Posterior cingulate gyrus (tissue), 11 donors: ENCODE measurements at regions not wholly inside any gene's neighbourhood (a gene's known extent, or its start where the extent isn't known, plus 50 kb on each side); places are given as distances from the start of the nearest gene placed in this dataset.

Source experiments
- DNase-seq, 10 donors: peaks; one replicate each; pipeline versions ENCODE4 v3.0.0 to v3.0.0-alpha.2; 2020 to 2021; ENCODE audit warnings: mixed read lengths in 3 of 10
- intact Hi-C: fragments of 100-400 bp; cut with DNase I; formaldehyde crosslinking; loops from one replicate; pipeline ENCODE4 v1.15.1; 2023

DNA sequence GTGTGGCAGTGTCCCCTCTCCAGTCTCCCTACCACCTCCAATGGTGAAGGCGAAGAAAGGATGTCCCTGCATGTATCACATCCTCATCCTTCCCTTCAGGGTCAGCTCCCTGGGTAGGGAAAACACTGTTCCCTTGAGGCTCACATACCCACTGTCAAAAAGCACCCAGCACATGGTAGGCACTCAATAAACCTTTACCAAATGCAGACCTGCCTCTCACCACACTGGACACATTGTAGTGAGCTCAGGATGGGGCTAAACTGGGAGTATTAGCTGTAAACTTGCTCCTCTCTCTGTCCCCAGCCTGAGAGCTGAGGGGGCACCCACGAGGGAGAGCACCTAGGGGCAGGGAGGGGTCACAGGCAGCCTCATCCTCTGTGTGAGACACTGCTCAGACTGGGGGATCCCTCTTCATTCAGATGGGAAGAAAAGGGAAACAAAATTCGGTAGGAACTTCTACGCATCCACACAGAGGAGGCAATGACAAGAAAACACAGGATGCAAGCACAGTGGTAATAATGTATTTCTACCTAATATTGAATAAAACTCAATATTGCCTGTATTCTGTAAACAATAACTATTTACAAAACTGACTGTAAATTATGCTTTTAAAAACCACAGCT lies 101.6 kb upstream of the TOP3B start:
- intact Hi-C loops: no loop called here
- DNase-seq: no peak

DNA sequence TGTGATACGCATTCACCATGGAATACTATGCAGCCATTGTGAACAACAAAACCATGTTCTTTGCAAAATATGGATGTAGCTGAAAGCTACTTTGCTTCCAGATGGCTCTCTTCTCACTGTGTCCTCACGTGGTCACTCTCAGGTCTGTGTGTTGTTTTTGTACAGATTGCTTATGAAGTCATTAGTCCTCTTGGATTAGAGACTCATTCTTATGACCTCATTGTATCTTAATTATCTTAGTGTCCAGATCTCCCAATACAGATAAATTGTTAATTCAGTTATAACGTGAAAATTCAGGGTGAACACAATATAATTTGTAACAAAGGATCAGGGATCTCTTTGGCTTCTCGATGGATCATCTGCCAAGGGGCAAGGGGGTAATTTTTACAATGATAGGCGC lies 100.4 kb upstream of the TOP3B start:
- intact Hi-C loops: no loop called here
- DNase-seq: no peak

DNA sequence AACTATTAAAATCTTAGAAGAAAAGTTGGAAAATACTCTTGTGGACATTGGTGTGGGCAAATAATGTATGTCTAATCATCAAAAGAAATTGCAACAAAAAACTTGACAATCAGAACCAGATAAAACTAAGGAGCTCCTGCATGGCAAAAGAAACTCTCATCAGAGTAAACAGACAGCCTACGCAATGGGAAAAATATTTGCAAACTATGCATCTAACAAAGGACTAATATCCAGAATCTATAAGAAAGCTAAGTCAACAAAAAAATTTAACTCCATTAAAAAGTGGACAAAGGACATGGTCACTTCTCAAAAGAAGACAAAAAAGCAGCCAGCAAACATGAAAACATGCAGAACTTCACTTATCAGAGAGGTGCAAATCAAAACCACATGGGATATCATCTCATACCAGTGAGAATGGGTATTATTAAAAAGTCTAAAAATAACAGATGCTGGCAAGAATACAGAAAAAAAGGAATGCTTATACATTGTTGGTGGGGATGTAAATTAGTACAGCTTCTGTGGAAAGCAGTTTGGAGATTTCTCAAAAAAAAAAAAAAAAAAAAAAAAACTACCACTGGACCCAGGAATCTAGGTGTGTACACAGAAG lies 99.7 kb upstream of the TOP3B start:
- DNase-seq: no peak
- intact Hi-C loops: no loop called here

DNA sequence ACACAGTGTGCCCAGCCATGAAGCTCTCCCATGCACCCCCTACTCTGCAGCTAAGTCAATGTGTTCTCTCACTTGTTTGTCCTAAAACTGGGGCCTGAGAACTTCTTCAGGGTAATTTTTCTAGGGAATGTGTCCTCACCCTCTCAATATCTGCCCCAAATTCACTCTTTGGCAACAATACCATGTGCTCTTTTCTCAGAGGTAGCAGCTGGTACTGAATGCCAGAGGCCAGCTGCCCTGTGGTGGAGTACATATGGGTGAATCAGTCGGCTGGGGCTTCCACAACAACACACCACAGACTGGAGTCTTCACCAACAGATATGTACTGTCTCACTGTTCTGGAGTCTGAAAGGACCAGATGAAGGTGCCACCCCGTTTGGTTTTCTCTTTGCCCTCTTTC lies 97.7 kb upstream of the TOP3B start:
- DNase-seq: no peak
- intact Hi-C loops: no loop called here

DNA sequence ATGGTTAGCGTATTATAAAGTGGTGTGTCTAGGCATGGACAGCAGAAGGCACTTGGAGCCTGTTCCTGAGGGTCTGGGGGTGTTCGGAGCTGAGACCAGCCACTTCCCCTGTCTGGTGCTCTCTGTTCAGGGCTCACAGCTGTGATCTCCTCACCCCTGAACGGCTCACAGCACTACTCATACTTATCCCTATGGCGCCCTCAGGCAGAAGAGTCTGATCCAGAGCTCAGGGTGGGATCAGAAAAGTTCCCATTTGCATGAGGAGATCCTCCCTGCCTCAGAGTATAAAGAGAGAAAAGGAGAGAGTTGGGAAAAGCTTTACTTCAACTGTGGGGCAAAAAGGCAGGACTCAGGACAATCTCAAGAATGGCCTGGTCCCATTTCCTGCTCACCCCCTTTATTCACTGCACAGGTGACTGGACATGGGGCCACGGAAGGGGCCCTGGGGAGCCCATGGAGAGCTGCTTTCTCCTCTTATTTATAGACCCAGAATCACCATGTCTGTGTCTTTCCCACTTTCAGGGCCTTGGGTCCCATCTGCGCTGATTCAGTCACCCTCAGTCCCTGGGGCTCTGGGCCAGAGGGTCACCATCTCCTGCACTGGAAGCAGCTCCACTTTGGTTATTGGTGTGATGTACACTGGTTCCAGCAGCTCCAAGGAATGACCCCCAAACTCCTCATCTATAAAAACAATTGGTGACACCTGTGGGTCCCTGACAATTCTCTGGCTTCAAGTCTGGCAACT lies 97.0 kb upstream of the TOP3B start:
- DNase-seq: no peak
- intact Hi-C loops: no loop called here

DNA sequence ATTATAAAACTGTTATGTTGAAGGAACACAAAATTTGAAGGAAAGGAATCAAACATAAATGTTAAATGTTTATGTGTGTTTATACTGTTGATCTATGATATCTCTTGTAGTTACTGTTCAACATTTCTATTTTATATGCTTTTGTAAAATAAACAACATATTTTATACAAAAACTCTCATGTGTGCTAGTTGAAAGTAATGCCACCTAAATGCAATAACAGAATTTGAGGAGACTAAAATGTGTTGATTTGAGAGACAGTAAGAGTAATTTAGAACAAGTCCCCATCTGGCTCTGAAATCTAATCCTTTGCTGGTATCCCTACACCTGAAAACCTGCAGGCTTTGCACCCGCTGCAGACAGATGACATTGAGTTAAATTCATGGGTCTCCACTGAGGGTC lies 95.7 kb upstream of the TOP3B start:
- intact Hi-C loops: no loop called here
- DNase-seq: no peak

DNA sequence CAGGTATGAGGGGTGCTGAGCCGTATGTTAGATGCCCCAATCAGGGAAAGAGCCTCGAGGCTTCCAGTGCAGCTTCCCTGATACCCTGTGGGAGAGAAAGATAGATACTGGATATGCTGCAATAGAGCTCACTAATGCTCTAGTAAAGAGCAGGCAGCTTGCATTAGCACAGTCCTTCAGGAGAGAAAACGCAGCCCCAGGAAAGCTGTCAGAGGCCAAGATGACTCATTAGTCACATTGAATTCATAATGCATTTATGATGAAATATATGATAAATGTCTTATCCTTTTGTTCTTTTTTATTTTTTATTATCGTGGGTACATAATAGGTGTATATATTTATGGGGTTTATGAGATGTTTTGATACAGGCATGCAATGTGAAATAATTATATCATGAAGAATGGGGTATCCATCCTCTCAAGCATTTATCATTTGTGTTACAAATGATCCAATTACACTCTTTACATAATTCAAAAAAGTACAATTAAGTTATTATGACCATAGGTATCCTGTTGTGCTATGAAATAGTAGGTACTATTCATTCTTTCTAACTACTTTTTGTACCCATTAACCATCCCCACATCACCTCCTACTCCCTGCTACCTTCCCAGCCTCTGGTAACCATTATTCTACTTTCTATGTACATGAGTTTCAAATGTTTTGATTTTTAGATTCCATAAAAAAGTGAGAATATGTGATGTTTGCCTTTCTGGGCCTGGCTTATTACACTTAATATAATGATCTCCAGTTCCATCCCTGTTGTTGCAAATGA lies 94.5 kb upstream of the TOP3B start:
- no peak for DNase-seq
- intact Hi-C loops: no loop called here

DNA sequence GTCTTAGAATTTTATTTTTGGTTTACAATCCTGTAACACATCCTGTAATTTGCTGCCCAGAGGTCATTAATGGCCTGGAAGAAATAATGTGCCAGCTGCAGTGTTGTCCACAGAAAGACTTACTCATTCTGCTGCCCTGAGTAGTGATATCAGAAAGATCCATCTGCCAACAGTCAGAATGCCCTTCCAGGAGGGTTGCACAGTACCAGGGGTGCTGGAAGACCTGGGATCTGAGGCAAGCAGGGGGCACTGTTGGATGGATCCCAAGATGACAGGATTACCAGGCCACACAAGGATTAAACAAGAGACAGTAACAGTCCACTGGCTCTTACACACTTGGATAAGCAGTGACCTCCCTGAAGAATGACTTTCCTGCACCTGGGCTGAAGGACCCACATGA lies 93.8 kb upstream of the TOP3B start:
- no peak for DNase-seq
- intact Hi-C loops: no loop called here

DNA sequence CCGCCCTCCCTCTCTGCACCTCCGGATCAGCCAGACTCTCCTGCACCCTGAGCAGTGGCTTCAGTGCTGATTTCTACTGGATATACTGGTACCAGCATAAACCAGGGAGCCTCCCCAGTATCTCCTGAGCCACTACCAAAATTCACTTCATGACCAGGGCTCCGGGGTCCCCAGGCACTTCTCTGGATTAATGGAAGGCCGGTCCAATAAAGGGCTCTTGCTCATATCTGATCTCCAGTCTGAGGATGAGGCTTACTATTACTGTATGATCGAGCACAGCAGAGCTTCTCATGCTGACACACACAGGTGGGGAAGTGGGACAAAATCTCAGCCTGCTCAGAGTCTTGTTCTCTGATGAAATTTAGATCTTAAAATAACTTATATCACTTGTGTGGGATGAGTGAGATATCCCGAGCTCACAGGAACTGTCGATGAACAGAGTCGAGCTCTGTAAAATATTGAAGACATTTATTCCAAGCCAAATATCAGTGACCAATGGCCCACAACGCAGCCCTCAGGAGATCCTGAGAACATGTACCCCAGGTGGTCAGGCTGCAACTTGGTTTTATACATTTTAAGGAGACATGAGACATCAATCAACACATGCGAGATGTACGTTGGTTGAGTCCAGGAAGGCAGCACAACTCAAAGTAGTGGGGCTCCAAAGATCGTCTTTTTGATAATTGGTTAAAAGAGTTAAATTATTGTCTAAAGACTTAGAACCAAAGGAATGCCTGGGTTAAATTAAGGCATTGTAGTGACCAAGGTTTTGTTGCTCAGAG lies 93.0 kb upstream of the TOP3B start:
- intact Hi-C loops: no loop called here
- DNase-seq: peak in 1 of 10 donors; percentile 87

DNA sequence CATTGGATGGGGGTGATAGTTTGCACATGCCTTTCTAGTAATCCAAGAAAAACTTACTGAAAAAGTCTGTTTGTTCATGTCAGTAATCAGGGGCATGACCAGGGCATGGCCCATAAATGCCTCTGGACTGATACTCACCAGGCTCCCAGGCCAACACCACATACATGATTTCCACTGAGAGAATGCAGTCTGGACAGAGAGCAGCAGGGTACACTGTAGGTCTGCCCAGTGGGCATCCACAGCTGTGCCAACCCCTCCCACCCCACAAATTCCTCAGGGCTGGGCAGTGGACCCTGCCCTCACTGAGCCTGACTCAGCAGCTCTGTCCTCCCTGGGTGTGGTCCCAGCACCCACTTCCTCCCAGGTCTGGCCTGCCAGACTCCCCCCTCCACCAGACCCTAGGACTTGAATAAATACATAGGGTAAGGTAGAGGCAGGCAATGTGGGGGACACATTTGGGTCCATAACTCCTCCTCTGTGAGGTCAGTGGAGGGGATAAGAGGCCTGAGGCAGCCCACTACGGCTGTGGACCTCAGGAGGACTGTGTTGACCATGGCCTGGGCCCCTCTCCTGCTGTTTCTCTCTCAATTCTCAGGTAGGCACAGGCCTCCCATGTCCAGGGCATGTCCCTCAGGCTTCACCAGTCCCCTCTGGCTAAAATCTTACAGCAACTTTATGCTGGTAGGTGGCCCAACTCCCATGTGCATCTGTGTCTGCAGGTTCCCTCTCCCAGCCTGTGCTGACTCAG lies 92.2 kb upstream of the TOP3B start:
- intact Hi-C loops: no loop called here
- peak in 2 of 10 donors; percentile 14 to 88 for DNase-seq

DNA sequence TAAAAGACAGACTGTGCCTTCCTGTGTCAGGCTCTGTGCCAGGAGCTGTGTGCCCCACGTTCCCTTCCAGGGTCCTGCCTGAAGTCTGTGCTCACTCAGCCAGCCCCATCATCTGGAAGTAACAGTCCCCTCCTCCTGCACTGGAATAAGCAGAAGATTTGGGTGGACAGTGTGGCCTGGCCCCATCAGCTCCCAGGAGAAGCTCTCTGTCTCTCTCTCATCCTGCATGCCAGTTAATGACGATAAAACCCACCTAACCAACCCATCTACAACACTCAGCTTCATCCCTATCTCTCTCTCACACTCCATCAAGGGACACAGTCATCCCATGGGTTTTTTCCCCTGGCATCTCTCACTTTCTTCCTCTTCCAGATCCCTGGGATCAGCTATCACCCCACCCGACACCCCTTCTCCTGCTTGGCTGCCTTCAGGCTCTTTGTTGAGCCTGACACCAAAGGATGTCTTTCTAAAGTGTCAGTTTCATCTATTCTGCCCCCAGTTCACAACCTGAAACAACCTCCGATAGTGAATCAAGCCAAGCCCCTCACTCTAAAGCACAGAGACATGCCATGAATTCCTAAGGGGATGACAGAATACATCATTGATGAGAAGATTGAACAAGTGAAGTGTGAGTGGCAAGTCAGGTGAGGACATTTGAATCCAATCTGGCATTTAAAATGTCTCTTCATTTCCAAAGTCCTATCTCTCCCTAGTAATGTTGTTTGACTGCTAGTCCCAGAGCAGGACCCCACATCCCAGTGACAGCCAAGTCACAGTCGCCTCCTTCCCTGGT lies 91.4 kb upstream of the TOP3B start:
- intact Hi-C loops: no loop called here
- DNase-seq: no peak

DNA sequence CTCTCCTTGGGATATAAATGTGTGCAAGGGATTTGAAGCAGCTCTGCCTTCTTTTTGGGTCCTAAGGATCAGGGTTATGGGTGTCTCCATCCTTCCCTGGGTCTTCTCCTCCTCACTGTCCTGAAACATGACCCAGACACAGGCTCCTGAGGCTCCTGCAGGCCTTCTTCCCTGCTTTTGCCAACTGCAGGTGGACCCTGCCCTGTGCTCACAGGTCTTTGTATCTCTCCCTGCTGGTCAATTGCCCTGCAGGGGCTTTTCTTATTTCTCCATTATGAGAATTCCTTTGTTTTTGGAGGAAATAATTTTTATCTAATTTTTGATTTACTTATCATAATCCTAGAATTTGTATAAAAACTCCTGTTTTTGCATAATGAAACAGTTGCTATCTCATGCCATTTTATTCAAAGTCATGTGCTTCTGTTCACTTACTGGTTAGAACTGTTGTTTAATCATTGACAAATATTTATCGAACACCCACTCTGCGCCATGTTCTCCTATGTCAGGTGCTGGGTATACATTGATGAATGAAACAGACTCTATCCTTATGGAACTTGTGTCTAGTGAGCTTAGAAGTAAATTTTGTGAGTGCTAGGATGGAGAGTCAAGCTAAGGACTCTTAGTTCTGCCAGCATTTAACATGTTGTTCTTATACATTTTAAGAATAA lies 89.7 kb upstream of the TOP3B start:
- intact Hi-C loops: no loop called here

DNA sequence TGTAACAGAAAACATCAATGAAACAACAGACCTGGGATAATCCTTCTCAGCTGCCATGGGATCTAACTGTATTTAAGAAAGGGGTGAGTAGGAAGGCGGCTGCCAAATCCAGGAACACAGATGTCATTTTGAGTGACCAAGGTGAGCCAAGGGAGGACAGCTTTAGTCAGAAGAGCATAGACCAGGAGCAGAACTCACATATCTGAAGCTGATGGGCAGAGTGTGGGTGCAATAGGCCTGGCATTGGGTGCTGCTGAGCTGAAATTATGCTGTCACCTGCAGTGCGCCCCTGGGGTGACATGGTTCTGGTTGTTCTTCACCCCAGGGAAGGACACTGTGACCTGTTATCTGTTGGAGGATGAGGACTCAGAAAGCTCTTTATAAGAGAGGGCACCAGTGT lies 88.9 kb upstream of the TOP3B start:
- intact Hi-C loops: no loop called here

More for the DNA sequence above, 89.7 kb upstream of the TOP3B start:
- no peak for DNase-seq

DNA sequence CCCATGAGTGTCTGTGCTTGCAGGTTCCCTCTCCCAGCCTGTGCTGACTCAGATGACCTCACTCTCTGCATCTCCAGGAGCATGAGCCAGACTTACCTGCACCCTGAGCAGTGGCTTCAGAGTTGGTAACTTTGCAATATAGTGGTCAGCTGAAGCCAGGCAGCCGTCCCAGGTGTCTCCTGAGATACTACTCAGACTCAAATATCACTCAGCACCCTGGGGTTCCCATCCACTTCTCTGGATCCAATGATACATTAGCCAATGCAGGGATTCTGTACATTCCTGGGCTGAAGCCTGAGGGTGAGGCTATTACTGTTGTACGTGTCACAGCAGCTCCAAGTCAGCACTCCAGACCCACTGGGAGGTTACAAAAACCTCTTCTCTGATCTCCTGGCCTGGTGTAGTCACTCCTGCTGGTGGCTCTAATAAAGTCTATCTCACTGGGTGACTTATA lies 87.8 kb upstream of the TOP3B start:
- intact Hi-C loops: no loop called here
- no peak for DNase-seq

More for the DNA sequence above, 88.9 kb upstream of the TOP3B start:
- no peak for DNase-seq

DNA sequence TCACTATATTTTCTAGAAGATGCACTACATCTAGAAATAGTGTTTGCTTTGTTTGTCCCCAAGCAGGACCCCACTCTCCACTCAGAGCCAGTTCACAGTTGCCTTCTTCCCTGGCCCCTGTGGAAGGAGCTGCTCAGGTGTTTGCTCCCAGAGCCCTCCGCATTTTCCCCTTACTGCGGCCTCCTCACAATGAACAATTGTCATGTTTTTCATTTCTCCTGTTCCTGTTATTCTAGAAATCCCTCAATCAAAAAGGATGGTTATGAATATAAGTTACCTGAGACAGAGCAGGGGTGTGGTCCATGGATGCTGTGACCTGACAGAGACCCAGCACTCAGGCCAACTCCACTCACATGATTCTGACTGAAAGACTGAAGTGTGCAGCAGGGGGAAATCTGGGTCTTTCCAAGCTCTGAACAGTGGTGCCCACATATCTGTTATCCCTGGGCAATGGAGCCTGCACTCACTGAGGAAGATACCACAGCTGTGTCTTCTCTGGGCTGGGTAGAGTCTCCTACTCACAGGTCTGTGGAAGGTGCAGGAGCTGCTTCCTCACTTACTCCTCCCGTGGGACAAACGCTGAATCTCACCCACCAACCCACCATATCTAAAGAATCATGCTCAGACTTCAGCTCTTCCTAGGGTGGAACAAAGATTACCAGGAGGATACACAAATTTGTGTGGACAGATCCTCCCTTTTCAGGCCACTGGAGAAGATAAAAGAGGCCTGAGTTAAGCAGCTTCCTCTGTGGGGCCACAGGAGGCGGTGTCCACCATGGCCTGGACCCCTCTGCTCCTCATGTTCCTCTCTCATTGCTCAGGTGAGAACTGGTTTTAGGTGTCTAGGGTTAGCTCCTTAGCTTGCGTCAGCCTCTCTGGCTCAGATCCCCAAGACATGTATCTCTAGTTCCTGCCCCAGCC lies 87.1 kb upstream of the TOP3B start:
- intact Hi-C loops: no loop called here
- DNase-seq: no peak

DNA sequence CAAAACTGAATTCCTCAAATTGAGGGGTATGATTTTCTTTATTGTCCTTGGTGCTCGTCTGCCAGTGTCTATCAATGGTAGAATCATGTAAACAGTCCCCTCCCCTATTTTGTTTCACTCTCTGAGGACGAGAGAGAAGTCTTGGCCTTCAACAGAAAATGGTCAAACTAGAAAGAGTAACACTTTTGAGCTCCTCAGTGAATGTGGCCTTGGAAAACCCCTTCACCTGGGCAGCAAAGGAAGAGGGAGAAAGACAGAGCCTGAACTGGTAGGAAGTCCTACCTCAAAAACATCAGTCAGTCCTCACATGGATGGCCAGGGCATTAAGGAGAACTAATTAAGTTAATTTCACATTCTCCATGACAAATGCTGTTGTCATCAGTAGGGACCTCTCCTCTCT lies 86.1 kb upstream of the TOP3B start:
- no peak for DNase-seq
- intact Hi-C loops: no loop called here

DNA sequence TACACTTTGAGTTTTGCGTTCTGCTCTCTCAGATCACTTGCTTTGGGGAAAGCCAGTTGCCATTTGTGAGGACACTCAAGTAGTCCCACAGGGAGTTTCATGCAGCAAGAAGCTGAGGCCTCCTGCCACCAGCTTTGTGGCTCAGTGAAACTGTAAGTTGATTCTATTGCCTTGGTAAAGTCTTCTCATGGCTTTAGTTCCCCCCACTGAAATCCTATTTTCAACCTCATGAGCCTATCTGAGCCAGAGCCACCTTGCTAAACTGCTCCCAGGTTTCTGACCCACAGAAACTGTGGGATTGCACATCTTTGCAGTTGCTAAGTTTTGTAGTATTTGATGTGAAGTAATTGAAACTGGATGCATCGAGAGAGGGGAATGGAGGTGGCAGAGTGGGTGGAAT lies 85.4 kb upstream of the TOP3B start:
- intact Hi-C loops: no loop called here
- no peak for DNase-seq
